Islet precursor cell (in vitro differentiated cells): ENCODE measurements at regions not wholly inside any gene's neighbourhood (a gene's known extent, or its start where the extent isn't known, plus 50 kb on each side); places are given as distances from the start of the nearest gene placed in this dataset.

ENCODE experiments used
- DNase-seq: peaks from one replicate; pipeline ENCODE4 v3.0.0-alpha.2; 2018

GRCh38 chr16:74030000-74030706, 266.5 kb upstream of the PSMD7 start:
- no peak for DNase-seq

GRCh38 chr16:74029115-74029792, 267.4 kb upstream of the PSMD7 start:
- DNase-seq, result no peak

GRCh38 chr16:74026373-74027281, 270.0 kb upstream of the PSMD7 start:
- no peak for DNase-seq

- DNase-seq, result no peak
Observed at GRCh38 chr16:74024953-74025352, 271.7 kb upstream of the PSMD7 start.

- DNase-seq, result no peak
Observed at GRCh38 chr16:74020095-74020670, 276.4 kb upstream of the PSMD7 start.

GRCh38 chr16:74019612-74020011, 277.0 kb upstream of the PSMD7 start:
- no peak for DNase-seq

GRCh38 chr16:74015953-74016352, 280.7 kb upstream of the PSMD7 start:
- DNase-seq, result no peak

- no peak for DNase-seq
Observed at GRCh38 chr16:73998707-73999106, 297.9 kb upstream of the PSMD7 start.

GRCh38 chr16:73997971-73998370, 298.6 kb upstream of the PSMD7 start:
- no peak for DNase-seq

- DNase-seq, result no peak
Observed at GRCh38 chr16:73997340-73997711, 299.3 kb upstream of the PSMD7 start.

- no peak for DNase-seq
Observed at GRCh38 chr16:73996624-73997339, 299.8 kb upstream of the PSMD7 start.

GRCh38 chr16:73993878-73994277, 302.7 kb upstream of the PSMD7 start:
- DNase-seq, result no peak

GRCh38 chr16:73978407-73978784, 318.2 kb upstream of the PSMD7 start:
- no peak for DNase-seq

- no peak for DNase-seq
Observed at GRCh38 chr16:73976644-73977043, 320.0 kb upstream of the PSMD7 start.

GRCh38 chr16:73973174-73973573, 323.4 kb upstream of the PSMD7 start:
- DNase-seq, result no peak

- DNase-seq, result no peak
Observed at GRCh38 chr16:73966851-73967250, 329.8 kb upstream of the PSMD7 start.

GRCh38 chr16:73965591-73965990, 331.0 kb upstream of the PSMD7 start:
- DNase-seq, result no peak

GRCh38 chr16:73956587-73957494, 339.8 kb upstream of the PSMD7 start:
- peak; percentile 68 for DNase-seq

GRCh38 chr16:73955702-73956101, 340.9 kb upstream of the PSMD7 start:
- no peak for DNase-seq

- no peak for DNase-seq
Observed at GRCh38 chr16:73955255-73955654, 341.4 kb upstream of the PSMD7 start.

GRCh38 chr16:73951481-73951880, 345.1 kb upstream of the PSMD7 start:
- no peak for DNase-seq
